PC-3 (cell line): ENCODE measurements at regions not wholly inside any gene's neighbourhood (a gene's known extent, or its start where the extent isn't known, plus 50 kb on each side); places are given as distances from the start of the nearest gene placed in this dataset.

Source experiments
- ATAC-seq: fragments of 200-7000 bp; cut with Tn5 transposase; 2 replicates; pipeline ENCODE4 v1.9.1; 2020; ENCODE audit warnings: mild to moderate bottlenecking, moderate library complexity
- BruUV-seq: library from RNA; stranded (reverse); fragments of 400-500 nt; replicated peaks from 2 replicates; lab custom pipeline; 2021; lab: Mats Ljungman, UMichigan
- CTCF ChIA-PET: fragments of 300-600 bp; sonication (Branson Sonifier 250); formaldehyde crosslinking; loops from one replicate; lab custom pipeline; 2022; ENCODE audit warnings: antibody characterized with exemption; lab: Charles Lee
- POLR2A ChIA-PET: fragments of 300-600 bp; sonication (Branson Sonifier 250); formaldehyde crosslinking; loops from one replicate; lab custom pipeline; 2022; ENCODE audit warnings: antibody characterized with exemption; ENCODE audit not compliant: unreplicated experiment; lab: Charles Lee
- DNase-seq: peaks from one replicate; pipeline ENCODE4 v3.0.0-alpha.2; 2015
- H2AFZ ChIP-seq: fragments of 300-600 bp; sonication (generic); 2 replicates; pipeline ENCODE4 v1.6.0; 2016; ENCODE audit warnings: antibody characterized with exemption, low read length
- H3F3A ChIP-seq: fragments of 300-600 bp; sonication (generic); one replicate; pipeline ENCODE4 v1.6.0; 2017; ENCODE audit warnings: antibody characterized with exemption, low read length, control low read depth, mild to moderate bottlenecking; ENCODE audit not compliant: unreplicated experiment
- H3K27ac ChIP-seq: fragments of 300-600 bp; sonication (generic); 2 replicates; pipeline ENCODE4 v1.5.1; 2016; ENCODE audit warnings: mild to moderate bottlenecking, low read length
- H3K27me3 ChIP-seq: fragments of 300-600 bp; sonication (generic); 2 replicates; pipeline ENCODE4 v1.6.1; 2016; ENCODE audit warnings: low read length, mixed read lengths
- H3K36me3 ChIP-seq: fragments of 300-600 bp; sonication (generic); 2 replicates; pipeline ENCODE4 v1.6.1; 2016; ENCODE audit warnings: low read depth, mixed run types, low read length, mixed read lengths
- H3K4me1 ChIP-seq: fragments of 300-600 bp; sonication (generic); 2 replicates; pipeline ENCODE4 v1.5.1; 2016; ENCODE audit warnings: low read length; ENCODE audit not compliant: insufficient read depth
- H3K4me2 ChIP-seq: fragments of 300-600 bp; sonication (generic); 2 replicates; pipeline ENCODE4 v1.6.0; 2016; ENCODE audit warnings: low read length
- H3K4me3 ChIP-seq: fragments of 300-600 bp; sonication (generic); 2 replicates; pipeline ENCODE4 v1.5.1; 2016; ENCODE audit warnings: mild to moderate bottlenecking, low read length, mixed read lengths
- H3K79me2 ChIP-seq: fragments of 300-600 bp; sonication (generic); 2 replicates; pipeline ENCODE4 v1.6.1; 2017; ENCODE audit warnings: low read length, mixed read lengths
- H3K9ac ChIP-seq: fragments of 300-600 bp; sonication (generic); 2 replicates; pipeline ENCODE4 v1.6.0; 2016; ENCODE audit warnings: mild to moderate bottlenecking, low read length
- H3K9me2 ChIP-seq: fragments of 300-600 bp; sonication (generic); replicated peaks from 2 replicates; pipeline ENCODE4 v1.6.1; 2016; ENCODE audit warnings: mixed run types, low read length, mixed read lengths
- H3K9me3 ChIP-seq: fragments of 300-600 bp; sonication (generic); 2 replicates; pipeline ENCODE4 v1.6.1; 2016; ENCODE audit warnings: low read length, mixed read lengths
- H4K20me1 ChIP-seq: fragments of 300-600 bp; sonication (generic); 2 replicates; pipeline ENCODE4 v1.6.1; 2016; ENCODE audit warnings: low read length, mixed read lengths
- CTCF ChIP-seq: fragments of 300-600 bp; sonication (generic); conservative IDR thresholded peaks from 2 replicates; pipeline ENCODE4 v1.5.1; 2017; ENCODE audit warnings: antibody characterized with exemption, low read depth, mild to moderate bottlenecking, low read length
- EZH2 ChIP-seq: fragments of 300-600 bp; sonication (generic); IDR thresholded peaks from one replicate; pipeline ENCODE4 v1.6.1; 2017; ENCODE audit warnings: antibody characterized with exemption, mild to moderate bottlenecking, low read length; ENCODE audit not compliant: unreplicated experiment
- EZH2phosphoT487 ChIP-seq: fragments of 300-600 bp; sonication (generic); IDR thresholded peaks from 2 replicates; pipeline ENCODE4 v1.6.1; 2018; ENCODE audit warnings: mild to moderate bottlenecking, antibody characterized with exemption, low read length, borderline replicate concordance
- intact Hi-C: fragments of 100-400 bp; cut with micrococcal nuclease; formaldehyde crosslinking; loops from 2 replicates; pipeline ENCODE4 v1.9.0; 2023

- ChIA-PET CTCF (no interaction called here), POLR2A (no interaction called here)
- Histone ChIP-seq H3K4me2 (no peak overlapping the region), H3K27ac (no peak overlapping the region), H3K9me2 (no peaks in the 10 kb centered on the region), H3K27me3 (no peaks in the 10 kb centered on the region), H2AFZ (no peak overlapping the region), H3K9me3 (no peaks in the 10 kb centered on the region), H3K79me2 (no peaks in the 10 kb centered on the region), H3F3A (no peaks in the 10 kb centered on the region), H3K9ac (no peak overlapping the region), H3K4me3 (no peak overlapping the region), H4K20me1 (no peaks in the 10 kb centered on the region), H3K36me3 (no peaks in the 10 kb centered on the region), H3K4me1 (no peaks in the 10 kb centered on the region)
- no peak for ATAC-seq
- no peak for DNase-seq
- no peak for TF ChIP-seq EZH2
- no peak for TF ChIP-seq EZH2phosphoT487
- no TSS peak for BruUV-seq
- intact Hi-C loops: no loop called here
Measured at GRCh38 chr3:15884132-15884531, 86.4 kb upstream of the ANKRD28 start.

DNA sequence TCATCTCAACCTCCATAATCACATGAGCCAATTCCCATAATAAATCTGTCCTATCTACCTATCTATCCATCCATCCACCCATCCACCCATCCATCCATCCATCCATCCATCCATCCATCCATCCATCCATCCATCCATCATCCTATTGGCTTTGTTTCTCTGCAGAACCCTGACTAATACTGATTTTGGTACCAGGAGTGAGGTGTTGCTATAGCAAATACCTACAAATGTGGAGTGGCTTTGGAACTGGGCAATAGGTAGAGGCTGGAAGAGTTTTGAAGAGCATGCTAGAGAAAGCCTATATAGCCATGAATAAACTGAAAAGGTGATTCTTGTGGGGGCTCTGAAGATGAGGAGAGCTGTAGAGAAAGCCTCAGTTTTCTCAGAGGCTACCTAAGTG lies 88.7 kb upstream of the ANKRD28 start:
- H3K27ac ChIP-seq: no peak overlapping the region
- H3K36me3 ChIP-seq: no peaks in the 10 kb centered on the region
- no peaks in the 10 kb centered on the region for H3K9me3 ChIP-seq
- H3F3A ChIP-seq: no peaks in the 10 kb centered on the region
- TF ChIP-seq EZH2phosphoT487 (no peak), CTCF (no peak), EZH2 (no peak)
- no peak overlapping the region for H2AFZ ChIP-seq
- H3K4me2 ChIP-seq: no peak overlapping the region
- H3K9ac ChIP-seq: no peak overlapping the region
- no peaks in the 10 kb centered on the region for H3K27me3 ChIP-seq
- DNase-seq (no peak), ATAC-seq (no peak)
- no peak overlapping the region for H3K4me3 ChIP-seq
- intact Hi-C loops: no loop called here
- CTCF ChIA-PET: no interaction called here
- no peaks in the 10 kb centered on the region for H4K20me1 ChIP-seq
- POLR2A ChIA-PET: no interaction called here
- BruUV-seq: no TSS peak
- no peaks in the 10 kb centered on the region for H3K79me2 ChIP-seq
- H3K4me1 ChIP-seq: no peaks in the 10 kb centered on the region
- H3K9me2 ChIP-seq: no peaks in the 10 kb centered on the region

GRCh38 chr3:15887261-15887660 lies 89.5 kb upstream of the ANKRD28 start:
- no peaks in the 10 kb centered on the region for H3F3A ChIP-seq
- H2AFZ ChIP-seq: no peak overlapping the region
- H3K27me3 ChIP-seq: no peaks in the 10 kb centered on the region
- no TSS peak for BruUV-seq
- no peak for DNase-seq
- H3K36me3 ChIP-seq: no peaks in the 10 kb centered on the region
- no peaks in the 10 kb centered on the region for H3K9me3 ChIP-seq
- no peak overlapping the region for H3K4me3 ChIP-seq
- no peak overlapping the region for H3K4me2 ChIP-seq
- no peak for TF ChIP-seq CTCF
- no peak for TF ChIP-seq EZH2phosphoT487
- TF ChIP-seq EZH2: no peak
- no peak overlapping the region for H3K27ac ChIP-seq
- no peak for ATAC-seq
- no peaks in the 10 kb centered on the region for H3K9me2 ChIP-seq
- no peaks in the 10 kb centered on the region for H3K79me2 ChIP-seq
- intact Hi-C loops: no loop called here
- POLR2A ChIA-PET: no interaction called here
- CTCF ChIA-PET: no interaction called here
- H3K4me1 ChIP-seq: no peaks in the 10 kb centered on the region
- no peaks in the 10 kb centered on the region for H4K20me1 ChIP-seq
- no peak overlapping the region for H3K9ac ChIP-seq
